IMR-90 (cell line): ENCODE measurements at regions not wholly inside any gene's neighbourhood (a gene's known extent, or its start where the extent isn't known, plus 50 kb on each side); places are given as distances from the start of the nearest gene placed in this dataset.

Experiments
- BHLHE40 ChIP-seq: fragments of 150-350 bp; IDR thresholded peaks from 2 replicates; pipeline ENCODE4 v1.6.1; 2016; ENCODE audit warnings: mild to moderate bottlenecking, low read depth, low read length
- CHD1 ChIP-seq: IDR thresholded peaks from 2 replicates; pipeline ENCODE4 v1.6.1; 2012; ENCODE audit warnings: low read depth, low read length, improper control_type of control experiment
- CTCF ChIP-seq: conservative IDR thresholded peaks from 2 replicates; pipeline ENCODE4 v1.5.1; 2012; ENCODE audit warnings: mild to moderate bottlenecking, low read depth, low read length, improper control_type of control experiment
- ELK1 ChIP-seq: fragments of 150-350 bp; IDR thresholded peaks from 2 replicates; pipeline ENCODE4 v1.6.1; 2016; ENCODE audit warnings: low read depth, mild to moderate bottlenecking, low read length, moderate library complexity, borderline replicate concordance
- FOS ChIP-seq: fragments of 150-350 bp; IDR thresholded peaks from 2 replicates; pipeline ENCODE4 v1.6.1; 2016; ENCODE audit warnings: low read depth, low read length
- MXI1 ChIP-seq: IDR thresholded peaks from 2 replicates; pipeline ENCODE4 v1.6.1; 2012; ENCODE audit warnings: low read depth, mild to moderate bottlenecking, low read length, moderate library complexity, borderline replicate concordance
- POLR2A ChIP-seq: IDR thresholded peaks from 2 replicates; pipeline ENCODE4 v1.6.1; 2012; ENCODE audit warnings: mild to moderate bottlenecking, low read depth, low read length
- RAD21 ChIP-seq: IDR thresholded peaks from 2 replicates; pipeline ENCODE4 v1.6.1; 2012; ENCODE audit warnings: low read length, improper control_type of control experiment
- RCOR1 ChIP-seq: IDR thresholded peaks from 2 replicates; pipeline ENCODE4 v1.6.1; 2012; ENCODE audit warnings: mild to moderate bottlenecking, low read length, improper control_type of control experiment; ENCODE audit not compliant: insufficient replicate concordance
- RFX5 ChIP-seq: IDR thresholded peaks from 2 replicates; pipeline ENCODE4 v1.8.0; 2012; ENCODE audit warnings: low read depth, mild to moderate bottlenecking, low read length, moderate library complexity

GRCh38 chr17:73722165-73722564, 77.9 kb upstream of the SDK2 start:
- no peak for TF ChIP-seq CTCF
- TF ChIP-seq POLR2A: no peak
- no peak for TF ChIP-seq FOS
- no peak for TF ChIP-seq RFX5
- no peak for TF ChIP-seq MXI1
- no peak for TF ChIP-seq RCOR1
- TF ChIP-seq CHD1: no peak
- TF ChIP-seq ELK1: no peak
- no peak for TF ChIP-seq RAD21
- no peak for TF ChIP-seq BHLHE40
